AG04449 (cell line): ENCODE measurements at regions not wholly inside any gene's neighbourhood (a gene's known extent, or its start where the extent isn't known, plus 50 kb on each side); places are given as distances from the start of the nearest gene placed in this dataset.

Experiments
- CTCF ChIA-PET: fragments of 350-600 bp; formaldehyde crosslinking; extraction: SDS; loops from one replicate; lab custom pipeline; 2021; ENCODE audit warnings: antibody characterized with exemption; lab: Yijun Ruan, JAX
- POLR2A ChIA-PET: fragments of 400-600, 350-600 bp; formaldehyde crosslinking; extraction: SDS; loops from one replicate; lab custom pipeline; 2020; ENCODE audit warnings: antibody characterized with exemption, inconsistent platforms; lab: Yijun Ruan, JAX
- DNase-seq: peaks from one replicate; pipeline ENCODE4 v3.0.0-alpha.2; 2010; ENCODE audit warnings: low read depth, low spot score
- H3K4me3 ChIP-seq: 2 replicates; pipeline ENCODE4 v1.5.1; 2011; ENCODE audit warnings: low read depth, mild to moderate bottlenecking, control low read depth, low read length
- CTCF ChIP-seq: IDR thresholded peaks from one replicate; pipeline ENCODE4 v1.5.1; 2011; ENCODE audit warnings: mild to moderate bottlenecking, moderate library complexity, low read length, control low read depth, inconsistent platforms; ENCODE audit not compliant: insufficient read depth; ENCODE audit errors: missing control alignments

GRCh38 chr10:75334720-75335119 is 66.8 kb downstream of the ZNF503 start:
- DNase-seq = no peak
- CTCF ChIA-PET = no interaction called here
- POLR2A ChIA-PET = no interaction called here
- H3K4me3 ChIP-seq = no peak overlapping the region
- no peak for TF ChIP-seq CTCF

- no peak overlapping the region for H3K4me3 ChIP-seq
- ChIA-PET POLR2A (no interaction called here), CTCF (no interaction called here)
- DNase-seq = no peak
- no peak for TF ChIP-seq CTCF
Observed at GRCh38 chr10:75332081-75332480, 69.5 kb downstream of the ZNF503 start.

GRCh38 chr10:75331081-75331480 is 70.5 kb downstream of the ZNF503 start:
- no peak for TF ChIP-seq CTCF
- no peak overlapping the region for H3K4me3 ChIP-seq
- CTCF ChIA-PET = no interaction called here
- POLR2A ChIA-PET = no interaction called here
- DNase-seq = no peak

- TF ChIP-seq CTCF = no peak
Observed at GRCh38 chr10:75329190-75329745, 72.3 kb downstream of the ZNF503 start.

GRCh38 chr10:75326306-75326705 is 75.3 kb downstream of the ZNF503 start:
- no peak for TF ChIP-seq CTCF
- no peak overlapping the region for H3K4me3 ChIP-seq
- POLR2A ChIA-PET = no interaction called here
- CTCF ChIA-PET = no interaction called here
- DNase-seq = no peak

More at GRCh38 chr10:75329190-75329745, 72.3 kb downstream of the ZNF503 start:
- POLR2A ChIA-PET = no interaction called here
- no peak for DNase-seq
- no peak overlapping the region for H3K4me3 ChIP-seq
- CTCF ChIA-PET = no interaction called here

- POLR2A ChIA-PET = no interaction called here
- no peak overlapping the region for H3K4me3 ChIP-seq
- CTCF ChIA-PET = no interaction called here
- DNase-seq = no peak
- TF ChIP-seq CTCF = no peak
Observed at GRCh38 chr10:75319274-75319673, 82.3 kb downstream of the ZNF503 start.
